ENCODE measurements at regions not wholly inside any gene's neighbourhood (a gene's known extent, or its start where the extent isn't known, plus 50 kb on each side); places are given as distances from the start of the nearest gene placed in this dataset.

DNA sequence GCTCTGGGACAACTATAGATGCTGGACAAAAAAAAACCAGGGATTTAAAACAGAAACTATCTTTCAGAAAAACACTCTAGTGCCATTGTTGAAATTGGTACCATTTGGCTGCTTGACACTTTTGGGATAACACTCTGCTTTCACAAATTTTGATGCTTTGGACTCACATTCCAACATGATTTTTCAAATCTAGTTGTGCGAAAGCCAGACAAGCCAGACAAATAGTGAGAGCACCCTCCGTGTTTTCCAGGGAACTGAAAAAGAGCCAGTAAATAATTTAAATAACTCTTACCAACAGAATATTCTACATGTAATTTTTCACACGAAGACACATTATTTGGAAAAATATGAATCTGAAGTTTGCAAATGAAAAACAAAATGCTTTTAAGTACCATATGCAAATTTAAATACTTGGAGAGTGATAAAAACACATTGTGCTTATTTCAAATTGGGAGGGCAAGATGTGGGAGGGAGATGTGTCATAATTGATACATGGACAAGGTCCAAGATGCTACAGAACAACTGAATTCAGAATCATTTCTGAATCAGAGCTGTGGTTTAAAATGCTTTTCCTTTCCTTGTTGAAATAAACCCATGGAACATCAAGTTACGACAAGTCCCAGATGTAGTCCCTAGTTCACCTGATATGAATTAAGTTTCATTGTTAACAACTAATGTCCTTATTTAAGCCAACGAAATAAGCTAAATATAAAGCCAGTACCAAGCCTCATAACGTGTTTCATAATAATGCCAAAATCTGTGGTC, 144.2 kb upstream of the SOX2 start:
- Histone ChIP-seq H3K4me3 (no peak overlapping the region), H3K27me3 (no peaks in the 10 kb centered on the region), H3K36me3 (no peaks in the 10 kb centered on the region), H3K27ac (no peak overlapping the region), H3K9me3 (no peaks in the 10 kb centered on the region), H3K4me1 (no peaks in the 10 kb centered on the region)
- 71 to 79% methylated on average over 6 of the region's 6 CpGs for WGBS, 2 donors
- TF ChIP-seq POLR2AphosphoS5 (IDR thresholded peaks at IDR 0.05) (no peak), POLR2A (IDR thresholded peaks at IDR 0.05) (no peak), CTCF (IDR thresholded peaks at IDR 0.05) (no peak), EP300 (IDR thresholded peaks at IDR 0.05) (no peak)
- ATAC-seq (ENCODE audit: low FRiP score in 2 of 2) (no peak), DNase-seq (no peak)

DNA sequence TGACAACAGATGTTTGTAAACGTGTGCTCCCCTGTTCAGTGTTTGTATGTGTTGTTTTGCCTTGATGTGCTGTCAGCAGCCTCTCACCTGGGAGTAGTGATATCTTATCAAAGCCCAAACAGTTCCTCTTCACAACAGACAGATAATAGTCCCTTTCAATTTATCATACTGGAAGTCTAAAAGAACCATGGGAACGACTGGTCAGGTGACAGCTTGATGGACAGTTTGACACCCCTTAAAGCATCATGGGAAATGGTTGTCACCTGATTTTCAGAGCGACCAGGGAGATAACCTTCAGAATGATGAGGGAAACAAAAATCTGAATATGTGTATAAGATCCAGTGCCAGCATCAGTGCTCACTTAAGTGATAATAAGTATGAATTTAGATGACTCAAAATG, 146.3 kb upstream of the SOX2 start:
- H3K27me3 ChIP-seq, result no peaks in the 10 kb centered on the region
- no peaks in the 10 kb centered on the region for H3K36me3 ChIP-seq
- no peak for ATAC-seq (ENCODE audit: low FRiP score in 2 of 2)
- no peak overlapping the region for H3K27ac ChIP-seq
- H3K9me3 ChIP-seq, result no peaks in the 10 kb centered on the region
- no peaks in the 10 kb centered on the region for H3K4me1 ChIP-seq
- DNase-seq, result no peak
- TF ChIP-seq POLR2A (IDR thresholded peaks at IDR 0.05), result no peak
- TF ChIP-seq EP300 (IDR thresholded peaks at IDR 0.05), result no peak
- no peak for TF ChIP-seq CTCF (IDR thresholded peaks at IDR 0.05)
- no peak for TF ChIP-seq POLR2AphosphoS5 (IDR thresholded peaks at IDR 0.05)
- H3K4me3 ChIP-seq, result no peak overlapping the region
- WGBS, 2 donors, result 26 to 36% methylated on average over 3 of the region's 3 CpGs

GRCh38 chr3:181564222-181564621, 147.5 kb upstream of the SOX2 start:
- TF ChIP-seq POLR2AphosphoS5 (IDR thresholded peaks at IDR 0.05) (no peak), EP300 (IDR thresholded peaks at IDR 0.05) (no peak), POLR2A (IDR thresholded peaks at IDR 0.05) (no peak), CTCF (IDR thresholded peaks at IDR 0.05) (no peak)
- Histone ChIP-seq H3K4me3 (no peak overlapping the region), H3K27ac (no peak overlapping the region), H3K9me3 (no peaks in the 10 kb centered on the region), H3K27me3 (no peaks in the 10 kb centered on the region), H3K36me3 (no peaks in the 10 kb centered on the region), H3K4me1 (no peaks in the 10 kb centered on the region)
- ATAC-seq (ENCODE audit: low FRiP score in 2 of 2) (no peak), DNase-seq (no peak)
- WGBS, 2 donors, result 60 to 75% methylated on average over 1 of the region's 1 CpG

- no peak for TF ChIP-seq EP300 (IDR thresholded peaks at IDR 0.05)
- no peak for TF ChIP-seq CTCF (IDR thresholded peaks at IDR 0.05)
- TF ChIP-seq POLR2A (IDR thresholded peaks at IDR 0.05), result no peak
- no peak for TF ChIP-seq POLR2AphosphoS5 (IDR thresholded peaks at IDR 0.05)
- H3K27ac ChIP-seq, result no peak overlapping the region
- no peaks in the 10 kb centered on the region for H3K36me3 ChIP-seq
- H3K4me3 ChIP-seq, result no peak overlapping the region
- H3K4me1 ChIP-seq, result no peaks in the 10 kb centered on the region
- ATAC-seq (ENCODE audit: low FRiP score in 2 of 2), result no peak
- no peak for DNase-seq
- H3K27me3 ChIP-seq, result no peaks in the 10 kb centered on the region
- H3K9me3 ChIP-seq, result no peaks in the 10 kb centered on the region
- 61 to 73% methylated on average over 12 of the region's 12 CpGs for WGBS, 2 donors
These were observed 150.3 kb upstream of the SOX2 start for GRCh38 chr3:181561139-181562031.

Data from upper lobe of left lung (tissue), 6 donors.